Activated CD4-positive, alpha-beta T cell treated with anti-CD3 and anti-CD28 coated beads for 36 hours (primary cell): ENCODE measurements at regions not wholly inside any gene's neighbourhood (a gene's known extent, or its start where the extent isn't known, plus 50 kb on each side); places are given as distances from the start of the nearest gene placed in this dataset.

Experiments used
- ATAC-seq: fragments of 200-7000 bp; cut with Tn5 transposase; one replicate; pipeline ENCODE4 v1.10.0; 2021; ENCODE audit warnings: mild to moderate bottlenecking, moderate library complexity
- CTCF ChIA-PET: fragments of 350-600 bp; sonication (Branson Sonifier 250); formaldehyde crosslinking; loops from one replicate; lab custom pipeline; 2021; ENCODE audit warnings: antibody characterized with exemption; lab: Charles Lee
- POLR2A ChIA-PET: fragments of 350-600 bp; sonication (Branson Sonifier 250); formaldehyde crosslinking; loops from one replicate; lab custom pipeline; 2021; ENCODE audit warnings: antibody characterized with exemption, inconsistent platforms; lab: Charles Lee
- DNase-seq: peaks from one replicate; pipeline ENCODE4 v3.0.0-alpha.2; 2020
- H3K27ac Mint-ChIP-seq: one replicate; pipeline ENCODE4 v1.8.0; 2021; ENCODE audit warnings: mixed read lengths
- H3K27me3 Mint-ChIP-seq: one replicate; pipeline ENCODE4 v1.8.0; 2021; ENCODE audit warnings: mixed read lengths
- H3K36me3 Mint-ChIP-seq: one replicate; pipeline ENCODE4 v1.8.0; 2021; ENCODE audit warnings: low read depth, mixed read lengths
- H3K4me1 Mint-ChIP-seq: one replicate; pipeline ENCODE4 v1.8.0; 2021; ENCODE audit warnings: mixed read lengths
- H3K4me3 Mint-ChIP-seq: one replicate; pipeline ENCODE4 v1.8.0; 2021; ENCODE audit warnings: mild to moderate bottlenecking, moderate library complexity, mixed read lengths
- H3K9me3 Mint-ChIP-seq: one replicate; pipeline ENCODE4 v1.8.0; 2021; ENCODE audit warnings: low read depth, mixed read lengths
- intact Hi-C, 2 experiments: fragments of 100-400 bp; cut with DNase I in 1 of 2; cut with micrococcal nuclease in 1 of 2; formaldehyde crosslinking; loops; one replicate each; pipeline versions ENCODE4 v1.14.2 to v1.15.1; 2022 to 2024; cut with DNase I, micrococcal nuclease

GRCh38 chr12:66852765-66853164, 173.9 kb upstream of the GRIP1 start:
- no peaks in the 10 kb centered on the region for H3K36me3 Mint-ChIP-seq
- intact Hi-C loops = no loop called here
- DNase-seq = no peak
- H3K4me3 Mint-ChIP-seq = no peak overlapping the region
- H3K9me3 Mint-ChIP-seq = no peaks in the 10 kb centered on the region
- CTCF ChIA-PET = interaction anchor here (1.0 kb wide), 1 partner anchor 159 kb away, joined by 3 read pairs; no protein-coding TSS in a partner anchor
- POLR2A ChIA-PET = no interaction called here
- H3K27me3 Mint-ChIP-seq = no peaks in the 10 kb centered on the region
- no peak for ATAC-seq
- H3K4me1 Mint-ChIP-seq = peaks cover 5% of the 10 kb centered on the region
- H3K27ac Mint-ChIP-seq = no peak overlapping the region

- no peak overlapping the region for H3K4me3 Mint-ChIP-seq
- CTCF ChIA-PET = interaction anchor here (1.0 to 2.2 kb wide), 7 partner anchors 9 to 590 kb away, joined by 3 to 10 read pairs (median 4); no protein-coding TSS in a partner anchor
- POLR2A ChIA-PET = no interaction called here
Measured at GRCh38 chr12:66859751-66860440, 181.0 kb upstream of the GRIP1 start.

GRCh38 chr12:66860752-66861750, 182.2 kb upstream of the GRIP1 start:
- intact Hi-C loops = loop anchor here (1.0 to 2.0 kb wide), 4 partner anchors 144 to 172 kb away; no protein-coding TSS in a partner anchor
- ATAC-seq (peak; percentile 16), DNase-seq (peak; percentile 79)
- H3K9me3 Mint-ChIP-seq = no peaks in the 10 kb centered on the region
- no peak overlapping the region for H3K4me3 Mint-ChIP-seq
- ChIA-PET POLR2A (no interaction called here), CTCF (interaction anchor here (0.6 to 2.2 kb wide), 17 partner anchors 9 to 938 kb away, joined by 3 to 10 read pairs (median 4); no protein-coding TSS in a partner anchor)
- H3K4me1 Mint-ChIP-seq = peaks cover 12% of the 10 kb centered on the region
- no peaks in the 10 kb centered on the region for H3K36me3 Mint-ChIP-seq
- H3K27me3 Mint-ChIP-seq = no peaks in the 10 kb centered on the region
- no peak overlapping the region for H3K27ac Mint-ChIP-seq

More at GRCh38 chr12:66859751-66860440, 181.0 kb upstream of the GRIP1 start:
- no peak for ATAC-seq
- intact Hi-C loops = loop anchor here (2.0 kb wide), 2 partner anchors 143 to 151 kb away; no protein-coding TSS in a partner anchor
- Mint-ChIP-seq H3K4me1 (peaks cover 12% of the 10 kb centered on the region), H3K27me3 (no peaks in the 10 kb centered on the region), H3K36me3 (no peaks in the 10 kb centered on the region), H3K27ac (no peak overlapping the region), H3K9me3 (no peaks in the 10 kb centered on the region)
- no peak for DNase-seq

GRCh38 chr12:66862356-66862985, 183.6 kb upstream of the GRIP1 start:
- Mint-ChIP-seq H3K27me3 (no peaks in the 10 kb centered on the region), H3K36me3 (no peaks in the 10 kb centered on the region), H3K4me3 (no peak overlapping the region), H3K27ac (no peak overlapping the region), H3K4me1 (peaks cover 9% of the 10 kb centered on the region), H3K9me3 (no peaks in the 10 kb centered on the region)
- intact Hi-C loops = no loop called here
- ATAC-seq (no peak), DNase-seq (no peak)
- ChIA-PET POLR2A (no interaction called here), CTCF (interaction anchor here (0.9 to 1.2 kb wide), 5 partner anchors 16 to 399 kb away, joined by 3 to 6 read pairs (median 3); no protein-coding TSS in a partner anchor)

- Mint-ChIP-seq H3K9me3 (no peaks in the 10 kb centered on the region), H3K4me1 (peaks cover 5% of the 10 kb centered on the region), H3K27ac (no peak overlapping the region), H3K27me3 (no peaks in the 10 kb centered on the region), H3K4me3 (no peak overlapping the region), H3K36me3 (no peaks in the 10 kb centered on the region)
- DNase-seq = no peak
- ChIA-PET POLR2A (no interaction called here), CTCF (no interaction called here)
- intact Hi-C loops = no loop called here
- ATAC-seq = no peak
Measured at GRCh38 chr12:66863276-66863675, 184.4 kb upstream of the GRIP1 start.

- peaks cover 3% of the 10 kb centered on the region for H3K27me3 Mint-ChIP-seq
- H3K4me3 Mint-ChIP-seq = no peak overlapping the region
- DNase-seq (no peak), ATAC-seq (no peak)
- no peaks in the 10 kb centered on the region for H3K9me3 Mint-ChIP-seq
- ChIA-PET POLR2A (no interaction called here), CTCF (no interaction called here)
- no peaks in the 10 kb centered on the region for H3K4me1 Mint-ChIP-seq
- no peak overlapping the region for H3K27ac Mint-ChIP-seq
- no peaks in the 10 kb centered on the region for H3K36me3 Mint-ChIP-seq
- intact Hi-C loops = no loop called here
Measured at GRCh38 chr12:66877925-66878324, 199.0 kb upstream of the GRIP1 start.

- DNase-seq (no peak), ATAC-seq (no peak)
- POLR2A ChIA-PET = no interaction called here
- Mint-ChIP-seq H3K27ac (no peak overlapping the region), H3K9me3 (no peaks in the 10 kb centered on the region), H3K4me1 (no peaks in the 10 kb centered on the region), H3K36me3 (no peaks in the 10 kb centered on the region), H3K27me3 (peaks cover 3% of the 10 kb centered on the region), H3K4me3 (no peak overlapping the region)
- CTCF ChIA-PET = interaction anchor here (0.7 to 1.3 kb wide), 4 partner anchors 14 to 750 kb away, joined by 4 to 6 read pairs (median 4); no protein-coding TSS in a partner anchor
- intact Hi-C loops = no loop called here
Measured at GRCh38 chr12:66879409-66879808, 200.5 kb upstream of the GRIP1 start.

GRCh38 chr12:66881386-66881785, 202.5 kb upstream of the GRIP1 start:
- no peak for ATAC-seq
- DNase-seq = no peak
- ChIA-PET POLR2A (no interaction called here), CTCF (interaction anchor here (0.6 kb wide), 2 partner anchors 194 to 241 kb away, joined by 3 to 4 read pairs; no protein-coding TSS in a partner anchor)
- Mint-ChIP-seq H3K27ac (no peak overlapping the region), H3K4me1 (no peaks in the 10 kb centered on the region), H3K4me3 (no peak overlapping the region), H3K9me3 (no peaks in the 10 kb centered on the region), H3K36me3 (no peaks in the 10 kb centered on the region), H3K27me3 (peaks cover 3% of the 10 kb centered on the region)
- intact Hi-C loops = no loop called here

GRCh38 chr12:66884091-66884490, 205.2 kb upstream of the GRIP1 start:
- intact Hi-C loops = no loop called here
- POLR2A ChIA-PET = no interaction called here
- no peak for ATAC-seq
- no peaks in the 10 kb centered on the region for H3K36me3 Mint-ChIP-seq
- H3K9me3 Mint-ChIP-seq = no peaks in the 10 kb centered on the region
- DNase-seq = no peak
- peaks cover 3% of the 10 kb centered on the region for H3K27me3 Mint-ChIP-seq
- CTCF ChIA-PET = no interaction called here
- H3K27ac Mint-ChIP-seq = no peak overlapping the region
- H3K4me1 Mint-ChIP-seq = no peaks in the 10 kb centered on the region
- no peak overlapping the region for H3K4me3 Mint-ChIP-seq

- Mint-ChIP-seq H3K27ac (no peak overlapping the region), H3K4me3 (no peak overlapping the region), H3K9me3 (no peaks in the 10 kb centered on the region), H3K4me1 (no peaks in the 10 kb centered on the region), H3K27me3 (no peaks in the 10 kb centered on the region), H3K36me3 (no peaks in the 10 kb centered on the region)
- DNase-seq (peak; percentile 12), ATAC-seq (no peak)
- ChIA-PET CTCF (interaction anchor here (0.6 kb wide), 1 partner anchor 28 kb away, joined by 3 read pairs; no protein-coding TSS in a partner anchor), POLR2A (no interaction called here)
- intact Hi-C loops = no loop called here
Measured at GRCh38 chr12:66885115-66885875, 206.4 kb upstream of the GRIP1 start.
